ENCODE measurements at regions not wholly inside any gene's neighbourhood (a gene's known extent, or its start where the extent isn't known, plus 50 kb on each side); places are given as distances from the start of the nearest gene placed in this dataset.

- no peak for TF ChIP-seq CTCF (IDR thresholded peaks at IDR 0.05)
- ATAC-seq (no peak), DNase-seq (no peak)
- Mint-ChIP-seq H3K4me3 (no peak overlapping the region), H3K27ac (no peak overlapping the region), H3K27me3 (ENCODE audit: low read depth in 2 of 2) (no peaks in the 10 kb centered on the region), H3K4me1 (no peaks in the 10 kb centered on the region), H3K36me3 (no peaks in the 10 kb centered on the region), H3K9me3 (peaks cover 2 to 4% of the 10 kb centered on the region in 2 donors)
- WGBS (ENCODE audit: insufficient coverage): 88% methylated on average over 2 of the region's 2 CpGs
- Histone ChIP-seq H3K36me3 (ENCODE audit: control insufficient read depth, insufficient read depth, low read length) (no peaks in the 10 kb centered on the region), H3K4me3 (ENCODE audit: low read length) (no peak overlapping the region), H3K27ac (ENCODE audit: low read length) (no peak overlapping the region), H3K27me3 (ENCODE audit: control insufficient read depth, insufficient read depth, low read length) (no peaks in the 10 kb centered on the region), H3K4me1 (ENCODE audit: control insufficient read depth, insufficient read depth, low read length) (no peaks in the 10 kb centered on the region), H3K9me3 (ENCODE audit: control insufficient read depth, insufficient read depth, low read length) (no peaks in the 10 kb centered on the region)
- intact Hi-C loops (cut with micrococcal nuclease): no loop called here
Observed at GRCh38 chr5:5981562-5981961, 396.8 kb downstream of the MED10 start.

GRCh38 chr5:5980538-5980895, 397.8 kb downstream of the MED10 start:
- intact Hi-C loops (cut with micrococcal nuclease): no loop called here
- no peak overlapping the region for H3K27ac ChIP-seq (ENCODE audit: low read length)
- no peaks in the 10 kb centered on the region for H3K4me1 ChIP-seq (ENCODE audit: control insufficient read depth, insufficient read depth, low read length)
- no peaks in the 10 kb centered on the region for H3K36me3 Mint-ChIP-seq
- TF ChIP-seq CTCF (IDR thresholded peaks at IDR 0.05): no peak
- no peaks in the 10 kb centered on the region for H3K27me3 ChIP-seq (ENCODE audit: control insufficient read depth, insufficient read depth, low read length)
- H3K9me3 Mint-ChIP-seq: peaks cover 2 to 4% of the 10 kb centered on the region in 2 donors
- ATAC-seq (no peak), DNase-seq (no peak)
- H3K36me3 ChIP-seq (ENCODE audit: control insufficient read depth, insufficient read depth, low read length): no peaks in the 10 kb centered on the region
- 58% methylated on average over 4 of the region's 4 CpGs for WGBS (ENCODE audit: insufficient coverage)
- no peaks in the 10 kb centered on the region for H3K9me3 ChIP-seq (ENCODE audit: control insufficient read depth, insufficient read depth, low read length)
- no peak overlapping the region for H3K27ac Mint-ChIP-seq
- H3K4me3 Mint-ChIP-seq: no peak overlapping the region
- H3K4me3 ChIP-seq (ENCODE audit: low read length): no peak overlapping the region
- H3K4me1 Mint-ChIP-seq: no peaks in the 10 kb centered on the region
- no peaks in the 10 kb centered on the region for H3K27me3 Mint-ChIP-seq (ENCODE audit: low read depth in 2 of 2)

GRCh38 chr5:5979761-5980537, 398.4 kb downstream of the MED10 start:
- Mint-ChIP-seq H3K9me3 (peaks cover 2 to 4% of the 10 kb centered on the region in 2 donors), H3K36me3 (no peaks in the 10 kb centered on the region), H3K4me1 (no peaks in the 10 kb centered on the region), H3K27me3 (ENCODE audit: low read depth in 2 of 2) (no peaks in the 10 kb centered on the region), H3K4me3 (no peak overlapping the region), H3K27ac (no peak overlapping the region)
- Histone ChIP-seq H3K27ac (ENCODE audit: low read length) (no peak overlapping the region), H3K36me3 (ENCODE audit: control insufficient read depth, insufficient read depth, low read length) (no peaks in the 10 kb centered on the region), H3K4me3 (ENCODE audit: low read length) (no peak overlapping the region), H3K27me3 (ENCODE audit: control insufficient read depth, insufficient read depth, low read length) (no peaks in the 10 kb centered on the region), H3K4me1 (ENCODE audit: control insufficient read depth, insufficient read depth, low read length) (no peaks in the 10 kb centered on the region), H3K9me3 (ENCODE audit: control insufficient read depth, insufficient read depth, low read length) (no peaks in the 10 kb centered on the region)
- no peak for ATAC-seq
- no peak for DNase-seq
- WGBS (ENCODE audit: insufficient coverage): 56% methylated on average over 6 of the region's 6 CpGs
- TF ChIP-seq CTCF (IDR thresholded peaks at IDR 0.05): no peak
- intact Hi-C loops (cut with micrococcal nuclease): no loop called here

- Histone ChIP-seq H3K27ac (ENCODE audit: low read length) (no peak overlapping the region), H3K4me1 (ENCODE audit: control insufficient read depth, insufficient read depth, low read length) (no peaks in the 10 kb centered on the region), H3K36me3 (ENCODE audit: control insufficient read depth, insufficient read depth, low read length) (no peaks in the 10 kb centered on the region), H3K27me3 (ENCODE audit: control insufficient read depth, insufficient read depth, low read length) (no peaks in the 10 kb centered on the region), H3K9me3 (ENCODE audit: control insufficient read depth, insufficient read depth, low read length) (no peaks in the 10 kb centered on the region), H3K4me3 (ENCODE audit: low read length) (no peak overlapping the region)
- no peak for TF ChIP-seq CTCF (IDR thresholded peaks at IDR 0.05)
- H3K27ac Mint-ChIP-seq: no peak overlapping the region
- intact Hi-C loops (cut with micrococcal nuclease): no loop called here
- peaks cover 2 to 4% of the 10 kb centered on the region in 2 donors for H3K9me3 Mint-ChIP-seq
- H3K4me3 Mint-ChIP-seq: no peak overlapping the region
- ATAC-seq (no peak), DNase-seq (no peak)
- H3K4me1 Mint-ChIP-seq: no peaks in the 10 kb centered on the region
- 87% methylated on average over 3 of the region's 3 CpGs for WGBS (ENCODE audit: insufficient coverage)
- H3K36me3 Mint-ChIP-seq: no peaks in the 10 kb centered on the region
- no peaks in the 10 kb centered on the region for H3K27me3 Mint-ChIP-seq (ENCODE audit: low read depth in 2 of 2)
Observed at GRCh38 chr5:5979377-5979760, 399.0 kb downstream of the MED10 start.
